Esophagus mucosa (tissue), 1 donor: ENCODE measurements at regions not wholly inside any gene's neighbourhood (a gene's known extent, or its start where the extent isn't known, plus 50 kb on each side); places are given as distances from the start of the nearest gene placed in this dataset.
"Not testable (repeated sequence)": the region's sequence is repeated elsewhere in the genome, so short reads cannot be mapped to it uniquely, and the experiment has no call there.

Source experiments
- ATAC-seq: fragments of 200-7000 bp; cut with Tn5 transposase; one replicate; pipeline ENCODE4 v1.9.1; 2020
- donor health status: DM: yes; HTN: yes; CAD: no.

DNA sequence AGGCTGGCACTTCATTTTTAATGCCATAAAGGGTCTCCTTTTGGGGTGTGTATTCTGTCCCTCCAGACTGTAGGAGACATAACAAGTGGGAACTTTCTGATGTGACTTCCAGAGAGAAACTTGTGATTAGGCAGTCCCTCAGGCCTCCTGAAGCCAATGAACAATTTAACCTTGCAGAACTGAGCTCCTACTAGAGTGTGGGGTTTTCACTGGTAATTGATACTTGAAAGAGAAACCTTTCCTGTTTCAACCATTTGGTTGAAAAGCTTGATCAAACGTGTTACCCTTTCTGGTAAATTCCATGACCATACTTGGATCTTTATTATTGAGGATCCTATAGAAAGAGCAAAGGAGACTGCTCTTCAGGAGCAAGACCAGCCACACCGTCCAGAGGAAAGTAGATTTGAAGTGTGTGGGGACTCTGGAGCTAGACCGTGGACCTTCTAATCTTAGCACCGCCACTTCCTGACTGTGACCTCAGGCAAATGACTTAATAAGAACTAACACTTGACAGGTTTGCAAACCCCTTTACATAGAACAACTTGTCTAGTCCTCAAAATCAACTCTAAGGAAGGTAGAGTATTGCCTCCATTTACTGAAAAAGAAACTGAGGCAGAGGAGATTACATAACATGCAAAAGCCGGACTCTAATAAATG is 69.9 kb upstream of the GDNF start:
- ATAC-seq: not testable (repeated sequence)

DNA sequence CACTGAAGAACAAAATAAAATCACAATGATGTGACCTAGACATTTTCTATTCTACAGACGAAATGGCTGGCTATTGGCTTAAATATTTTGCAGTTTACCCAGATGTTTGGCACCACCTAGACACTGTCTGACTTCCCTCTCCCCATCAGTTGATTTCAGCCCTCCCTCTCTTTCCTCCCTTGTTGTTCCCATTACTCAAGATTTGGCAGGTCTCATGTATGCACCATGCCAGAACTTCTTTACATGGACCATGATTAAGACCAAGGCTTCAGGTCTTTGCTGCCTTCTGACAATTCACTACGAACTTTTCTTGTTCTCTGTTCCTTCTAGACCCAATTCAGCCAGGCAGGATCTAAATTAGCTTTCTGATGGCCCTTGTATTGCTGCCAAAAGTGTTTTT is 66.6 kb upstream of the GDNF start:
- no peak for ATAC-seq

DNA sequence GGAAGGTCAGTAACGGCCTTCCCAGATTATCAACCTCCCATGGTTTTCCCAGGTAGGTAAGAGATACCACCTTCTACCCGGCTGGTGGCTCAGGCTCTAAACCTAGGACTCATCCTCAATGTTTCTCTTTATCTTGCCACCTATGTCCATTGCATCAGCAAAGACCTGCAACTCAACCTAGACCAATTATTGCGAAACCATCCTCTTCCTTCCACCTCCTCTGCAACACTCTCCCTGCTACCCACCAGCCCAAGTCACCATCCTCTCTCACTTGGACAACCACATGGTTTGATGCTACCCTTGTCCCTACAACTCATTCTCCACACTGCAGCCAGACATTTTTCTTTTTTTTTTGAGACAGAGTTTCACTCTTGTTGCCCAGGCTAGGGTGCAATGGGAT is 65.4 kb upstream of the GDNF start:
- ATAC-seq: no peak

DNA sequence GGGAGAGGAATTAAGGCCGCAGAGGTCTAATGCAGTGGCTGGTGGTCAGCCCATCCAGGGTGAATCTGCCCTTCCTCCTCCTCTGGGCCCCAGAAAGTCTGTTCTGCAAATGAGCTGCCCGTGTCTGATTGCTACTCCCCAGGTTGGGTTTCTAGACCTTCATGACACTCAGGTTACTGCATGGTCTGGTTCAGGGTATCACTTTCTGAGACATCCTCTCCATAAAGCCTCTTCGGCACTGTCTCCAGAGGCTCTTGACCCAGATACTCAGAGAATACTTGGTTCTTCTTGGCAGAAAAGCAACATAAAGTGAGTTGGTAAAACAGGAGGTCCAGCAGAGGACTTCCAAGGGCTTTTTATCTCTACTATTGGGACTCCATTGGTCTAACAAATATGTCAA is 62.5 kb upstream of the GDNF start:
- no peak for ATAC-seq

DNA sequence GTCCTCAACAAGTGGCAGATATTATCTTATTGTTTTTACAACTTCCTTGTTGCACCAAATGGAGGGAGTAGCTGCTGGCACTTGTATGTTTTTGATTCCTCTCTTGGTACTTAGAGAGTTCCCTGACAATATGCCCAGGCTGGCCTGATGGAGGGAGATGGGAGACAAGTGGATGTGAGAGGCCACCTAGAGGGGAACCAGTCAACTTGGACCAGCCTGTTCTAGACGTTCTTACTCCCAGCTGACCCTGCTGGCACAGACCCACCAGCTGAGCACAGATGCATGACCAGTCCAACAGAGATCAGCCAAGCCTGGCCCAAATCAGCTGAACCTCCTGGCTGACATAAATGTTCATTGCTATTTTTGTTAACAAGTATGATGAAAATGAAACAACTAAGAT is 60.9 kb upstream of the GDNF start:
- no peak for ATAC-seq

DNA sequence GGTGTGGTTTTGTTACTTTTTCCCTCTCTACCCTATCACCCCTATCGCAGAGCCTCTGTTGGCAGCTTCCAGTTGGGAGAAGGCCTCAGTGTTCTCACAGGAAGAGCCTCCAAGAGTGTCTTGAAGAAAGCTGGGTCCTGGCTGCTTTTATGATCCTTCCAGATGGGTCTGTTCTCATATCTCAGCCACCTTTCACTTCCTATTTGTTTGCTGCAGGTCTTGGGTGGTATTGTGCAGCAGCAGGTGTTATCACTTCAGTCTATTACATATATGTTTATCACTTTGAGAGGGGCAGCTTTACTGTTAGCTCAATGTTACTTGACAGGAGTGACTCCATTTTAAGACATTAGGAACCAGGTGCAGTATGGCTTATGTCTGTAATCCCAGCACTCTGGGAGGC is 59.2 kb upstream of the GDNF start:
- no peak for ATAC-seq

DNA sequence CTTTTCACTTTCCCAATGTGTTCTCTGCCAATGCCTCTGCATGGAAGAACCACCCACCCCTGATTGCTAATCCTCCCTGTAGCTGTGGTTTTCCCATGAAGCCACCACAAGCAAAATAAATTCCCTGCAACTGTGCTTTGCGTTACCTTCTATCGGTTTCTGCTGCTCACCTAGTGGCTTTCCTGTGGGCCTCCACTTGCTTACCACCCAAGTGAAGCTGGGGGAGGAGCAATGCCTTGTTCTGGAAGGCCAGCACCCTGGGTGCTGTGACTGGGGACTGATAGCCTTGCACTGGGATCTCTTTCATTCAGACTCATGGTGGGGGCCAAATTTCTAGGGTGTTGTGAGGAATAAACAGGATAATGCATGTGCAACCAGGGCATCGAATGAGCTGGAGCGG is 56.3 kb upstream of the GDNF start:
- ATAC-seq: no peak

DNA sequence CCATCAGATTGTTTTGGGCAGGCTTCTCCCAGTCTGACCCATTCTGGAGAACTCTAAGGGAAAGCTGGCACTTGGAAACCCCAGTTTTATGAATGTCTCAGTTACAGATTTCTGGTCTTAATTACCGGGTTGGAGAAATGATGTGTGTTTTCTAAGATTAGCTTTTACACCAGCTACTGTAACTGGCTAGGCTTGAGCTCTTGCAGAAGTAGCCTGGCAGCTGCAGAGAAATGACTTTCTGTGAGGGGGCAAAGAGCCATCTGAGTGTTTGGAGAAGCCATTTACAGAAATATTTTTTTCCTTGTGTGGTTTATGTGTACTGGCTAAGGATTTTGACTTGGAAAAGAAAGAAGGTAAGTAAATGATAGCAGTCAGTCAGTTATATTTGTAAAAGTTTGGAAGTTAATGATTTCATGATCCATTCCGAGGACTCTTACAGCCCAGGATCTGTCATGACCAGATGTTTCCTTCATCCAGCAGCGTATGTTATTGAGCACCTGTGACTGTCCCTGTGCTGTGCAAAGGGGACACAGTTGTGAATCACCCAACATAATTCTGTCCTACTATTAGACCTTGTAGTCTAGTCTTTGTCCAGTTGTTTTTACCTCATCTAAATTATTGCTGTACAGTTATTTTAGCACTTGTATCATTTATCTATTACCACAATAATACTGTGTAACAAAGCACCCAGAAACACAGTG is 53.7 kb upstream of the GDNF start:
- no peak for ATAC-seq

DNA sequence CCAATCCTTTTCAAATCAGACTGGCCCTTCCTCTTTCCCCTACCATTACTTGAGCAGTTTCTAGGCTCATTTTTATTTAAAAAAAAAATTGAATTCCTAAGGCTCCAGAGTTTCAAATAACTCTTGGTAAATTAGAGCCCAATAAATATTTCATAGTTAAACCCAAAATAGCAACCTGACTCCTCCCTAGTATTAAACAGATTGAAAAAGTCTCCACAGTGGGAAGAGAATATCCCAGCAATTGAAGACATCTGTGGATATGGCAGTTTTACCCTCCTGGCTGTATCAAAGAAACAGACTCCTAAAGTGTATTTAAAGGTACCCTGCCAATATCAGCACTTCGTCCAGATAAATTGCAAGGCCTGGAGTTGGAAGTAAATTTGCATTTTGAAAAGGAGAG is 52.7 kb upstream of the GDNF start:
- no peak for ATAC-seq

DNA sequence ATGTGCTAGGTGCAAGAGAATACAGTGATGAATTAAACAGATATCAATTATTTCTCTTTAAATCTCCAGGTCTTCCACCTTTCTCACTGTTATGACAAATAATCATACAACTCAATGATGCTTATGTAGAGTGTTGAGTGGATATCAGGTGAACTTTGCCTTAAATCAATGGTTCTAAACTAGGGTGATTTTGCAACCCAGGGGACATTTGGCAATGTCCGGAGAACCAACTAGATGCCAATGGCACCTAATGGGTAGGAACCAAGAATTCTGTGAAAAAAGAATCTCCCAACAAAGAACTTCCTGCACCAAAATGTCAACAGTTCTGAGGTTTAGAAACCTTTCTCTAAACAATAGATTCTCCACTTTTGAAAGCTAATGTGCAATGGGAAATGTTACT is 52.0 kb upstream of the GDNF start:
- no peak for ATAC-seq

DNA sequence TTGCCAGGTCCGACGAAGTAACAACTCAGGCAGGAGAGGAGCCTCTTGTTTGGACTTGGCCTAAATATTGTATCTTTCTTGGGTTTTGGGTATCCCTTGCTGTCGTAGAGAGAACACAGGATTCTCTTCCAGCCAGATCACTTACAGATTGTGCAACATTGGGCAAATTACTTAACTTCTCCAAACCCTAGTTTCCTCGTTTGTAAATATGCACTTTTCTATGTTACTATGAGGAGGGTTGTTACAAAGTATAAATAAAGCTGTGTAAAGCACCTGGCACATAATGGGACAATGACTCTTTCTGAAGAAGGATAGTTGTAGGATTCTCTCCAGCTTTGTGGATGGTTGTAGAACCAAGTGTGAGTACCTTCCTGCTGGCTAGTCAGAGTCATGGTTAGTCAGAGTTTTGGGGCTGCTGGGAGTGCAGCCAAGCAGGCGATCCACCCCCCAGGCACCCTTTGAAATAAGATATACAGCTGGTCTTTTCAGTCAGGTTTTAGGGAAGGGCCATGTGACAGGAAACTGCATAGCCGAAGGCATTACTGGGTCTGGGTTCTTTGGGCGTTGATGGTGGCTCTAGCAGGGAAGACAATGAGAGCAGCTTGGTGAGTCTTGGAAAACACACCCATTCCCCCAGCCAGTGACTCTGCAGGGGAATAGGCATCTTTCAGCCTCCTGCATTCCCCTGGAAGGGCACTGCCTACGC is 49.9 kb upstream of the GDNF start:
- peak; percentile 75 for ATAC-seq
